Activated T-helper 17 cell treated with anti-CD3 and anti-CD28 coated beads, Interleukin-2, amount 50 U/mL, for 72 hours (primary cell): ENCODE measurements at regions not wholly inside any gene's neighbourhood (a gene's known extent, or its start where the extent isn't known, plus 50 kb on each side); places are given as distances from the start of the nearest gene placed in this dataset.

Experiments
- ATAC-seq: fragments of 150-1000 bp; cut with Tn5 transposase; replicated peaks from 2 replicates; pipeline ENCODE4 v1.10.0; 2021; ENCODE audit warnings: mild to moderate bottlenecking, moderate library complexity
- H3K27ac Mint-ChIP-seq: one replicate; pipeline ENCODE4 v1.8.0; 2022; ENCODE audit warnings: mixed read lengths
- H3K27me3 Mint-ChIP-seq: one replicate; pipeline ENCODE4 v1.8.0; 2022; ENCODE audit warnings: mixed read lengths
- H3K36me3 Mint-ChIP-seq: one replicate; pipeline ENCODE4 v1.8.0; 2022; ENCODE audit warnings: low read depth, mild to moderate bottlenecking, mixed read lengths
- H3K4me1 Mint-ChIP-seq: one replicate; pipeline ENCODE4 v1.8.0; 2022; ENCODE audit warnings: mixed read lengths
- H3K4me3 Mint-ChIP-seq: one replicate; pipeline ENCODE4 v1.8.0; 2022; ENCODE audit warnings: mild to moderate bottlenecking, mixed read lengths
- H3K9me3 Mint-ChIP-seq: one replicate; pipeline ENCODE4 v1.8.0; 2022; ENCODE audit warnings: mixed read lengths

DNA sequence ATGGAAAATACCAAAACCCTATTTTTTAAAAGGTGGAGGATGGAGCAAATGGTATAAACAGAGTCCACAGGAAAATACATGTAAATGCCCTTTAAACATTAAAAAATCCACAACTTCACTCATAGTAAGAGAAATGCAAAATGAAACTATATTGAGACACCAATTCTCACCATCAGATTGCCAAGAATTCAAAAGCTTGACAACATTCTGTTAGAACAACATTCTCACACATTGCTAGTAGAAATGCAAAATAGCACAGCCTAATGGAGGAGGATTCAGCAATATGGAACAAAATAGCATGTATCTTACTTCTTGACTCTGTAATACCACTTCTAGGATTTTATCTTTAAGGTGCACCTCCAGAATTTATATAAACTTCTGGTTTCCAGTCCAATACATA, 351.8 kb downstream of the NXPE2 start:
- Mint-ChIP-seq H3K36me3 (no peaks in the 10 kb centered on the region), H3K9me3 (peaks cover 4% of the 10 kb centered on the region), H3K27me3 (peaks cover 3% of the 10 kb centered on the region), H3K4me3 (no peak overlapping the region), H3K4me1 (no peaks in the 10 kb centered on the region), H3K27ac (no peak overlapping the region)
- ATAC-seq: no peak

- Mint-ChIP-seq H3K4me3 (no peak overlapping the region), H3K36me3 (no peaks in the 10 kb centered on the region), H3K4me1 (no peaks in the 10 kb centered on the region), H3K9me3 (no peaks in the 10 kb centered on the region), H3K27ac (no peak overlapping the region), H3K27me3 (peaks cover 4% of the 10 kb centered on the region)
- no peak for ATAC-seq
Observed at GRCh38 chr11:115036406-115037180, 358.3 kb downstream of the NXPE2 start.

- H3K36me3 Mint-ChIP-seq: no peaks in the 10 kb centered on the region
- no peaks in the 10 kb centered on the region for H3K4me1 Mint-ChIP-seq
- no peak for ATAC-seq
- H3K27ac Mint-ChIP-seq: no peak overlapping the region
- H3K4me3 Mint-ChIP-seq: no peak overlapping the region
- no peaks in the 10 kb centered on the region for H3K9me3 Mint-ChIP-seq
- peaks cover 7% of the 10 kb centered on the region for H3K27me3 Mint-ChIP-seq
Observed at GRCh38 chr11:115042002-115042401, 363.7 kb downstream of the NXPE2 start.

DNA sequence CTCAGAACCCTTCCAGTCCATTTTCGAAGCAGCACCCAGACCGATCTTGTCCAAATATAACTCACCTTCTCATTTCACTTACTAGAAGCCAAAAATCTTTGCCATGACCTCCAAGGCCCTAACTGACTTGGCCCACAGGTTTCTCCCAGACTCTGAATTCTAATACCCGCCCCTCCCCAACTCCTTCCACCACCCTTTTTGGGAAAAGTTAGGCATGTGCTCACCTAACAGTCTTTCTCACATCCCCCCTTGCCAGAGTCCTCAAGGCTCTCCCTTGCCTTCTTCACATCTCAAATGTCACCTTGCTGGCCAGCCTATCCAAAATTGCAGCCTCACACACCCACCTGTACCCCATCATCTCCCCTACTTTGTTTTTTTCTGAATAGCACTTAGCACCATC, 369.3 kb downstream of the NXPE2 start:
- Mint-ChIP-seq H3K9me3 (no peaks in the 10 kb centered on the region), H3K36me3 (no peaks in the 10 kb centered on the region), H3K4me1 (no peaks in the 10 kb centered on the region), H3K4me3 (no peak overlapping the region), H3K27me3 (peaks cover 10% of the 10 kb centered on the region), H3K27ac (no peak overlapping the region)
- no peak for ATAC-seq

DNA sequence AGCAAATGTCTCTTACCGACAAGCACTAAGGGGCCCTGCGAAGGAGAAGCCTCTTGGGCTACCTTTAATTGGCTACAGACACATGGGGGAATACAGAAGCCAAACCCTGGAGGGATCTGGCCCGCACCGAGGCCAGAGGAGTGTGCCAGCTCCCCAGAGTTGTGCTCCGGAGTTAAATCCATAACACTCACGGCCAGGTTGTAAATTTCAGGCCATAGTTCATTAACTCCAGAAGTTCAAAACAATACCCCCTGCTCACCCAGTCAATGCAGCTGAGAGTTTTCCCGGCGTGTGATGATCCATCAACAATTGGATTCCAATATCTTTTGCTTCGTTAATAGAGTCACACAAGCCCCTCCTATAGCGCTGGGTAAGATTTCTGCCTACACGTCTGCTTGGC, 371.5 kb downstream of the NXPE2 start:
- Mint-ChIP-seq H3K27ac (no peak overlapping the region), H3K9me3 (no peaks in the 10 kb centered on the region), H3K4me1 (no peaks in the 10 kb centered on the region), H3K27me3 (peaks cover 10% of the 10 kb centered on the region), H3K4me3 (no peak overlapping the region), H3K36me3 (no peaks in the 10 kb centered on the region)
- no peak for ATAC-seq

- H3K4me1 Mint-ChIP-seq: no peaks in the 10 kb centered on the region
Observed at GRCh38 chr11:115050756-115051155, 372.4 kb downstream of the NXPE2 start.

GRCh38 chr11:115051938-115052590, 373.7 kb downstream of the NXPE2 start:
- Mint-ChIP-seq H3K9me3 (no peaks in the 10 kb centered on the region), H3K4me3 (no peak overlapping the region), H3K4me1 (no peaks in the 10 kb centered on the region), H3K36me3 (no peaks in the 10 kb centered on the region), H3K27me3 (peaks cover 7% of the 10 kb centered on the region), H3K27ac (no peak overlapping the region)
- ATAC-seq: no peak

More at GRCh38 chr11:115050756-115051155, 372.4 kb downstream of the NXPE2 start:
- ATAC-seq: no peak
- no peak overlapping the region for H3K27ac Mint-ChIP-seq
- H3K36me3 Mint-ChIP-seq: no peaks in the 10 kb centered on the region
- peaks cover 7% of the 10 kb centered on the region for H3K27me3 Mint-ChIP-seq
- H3K9me3 Mint-ChIP-seq: no peaks in the 10 kb centered on the region
- no peak overlapping the region for H3K4me3 Mint-ChIP-seq

DNA sequence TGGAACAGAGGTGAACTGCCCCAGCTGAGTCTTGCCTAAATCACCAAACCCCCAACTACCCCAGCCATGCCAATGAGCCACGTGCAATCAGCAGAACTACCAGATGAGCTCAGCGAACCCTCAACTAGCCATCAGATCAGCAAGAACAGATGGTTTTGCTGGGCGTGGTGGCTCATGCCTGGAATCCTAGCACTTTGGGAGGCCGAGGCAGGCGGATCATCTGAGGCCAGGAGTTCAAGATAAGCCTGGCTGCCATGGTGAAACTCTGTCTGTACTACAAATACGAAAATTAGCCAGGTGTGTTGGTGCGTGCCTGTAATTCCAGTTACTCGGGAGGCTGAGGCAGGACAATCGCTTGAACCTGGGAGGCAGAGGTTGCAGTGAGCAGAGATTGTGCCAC, 374.3 kb downstream of the NXPE2 start:
- Mint-ChIP-seq H3K27ac (no peak overlapping the region), H3K9me3 (no peaks in the 10 kb centered on the region), H3K36me3 (no peaks in the 10 kb centered on the region), H3K4me3 (no peak overlapping the region), H3K4me1 (no peaks in the 10 kb centered on the region), H3K27me3 (peaks cover 4% of the 10 kb centered on the region)
- ATAC-seq: no peak

GRCh38 chr11:115054570-115055538, 376.5 kb downstream of the NXPE2 start:
- ATAC-seq: no peak
- no peaks in the 10 kb centered on the region for H3K36me3 Mint-ChIP-seq
- no peak overlapping the region for H3K27ac Mint-ChIP-seq
- no peaks in the 10 kb centered on the region for H3K4me1 Mint-ChIP-seq
- no peaks in the 10 kb centered on the region for H3K27me3 Mint-ChIP-seq
- no peaks in the 10 kb centered on the region for H3K9me3 Mint-ChIP-seq
- H3K4me3 Mint-ChIP-seq: no peak overlapping the region

DNA sequence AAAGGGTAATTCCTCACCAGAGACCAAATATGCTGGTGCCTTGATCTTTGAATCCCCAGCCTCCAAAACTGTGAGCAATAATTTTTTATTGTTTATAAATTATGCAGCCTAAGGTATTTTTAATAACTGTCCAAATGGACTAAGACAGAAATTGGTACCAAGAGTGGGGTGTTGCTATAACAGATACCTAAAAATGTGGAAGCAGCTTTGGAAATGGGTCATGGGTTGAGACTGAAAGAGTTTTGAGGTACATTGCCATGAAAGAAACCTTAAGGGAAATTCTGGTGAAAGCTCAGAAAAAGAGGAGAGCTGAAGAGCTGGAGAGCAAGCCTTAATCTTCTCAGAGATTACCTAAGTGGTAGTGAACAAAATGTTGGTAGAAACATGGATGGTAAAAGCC, 378.2 kb downstream of the NXPE2 start:
- H3K36me3 Mint-ChIP-seq: no peaks in the 10 kb centered on the region
- H3K27ac Mint-ChIP-seq: no peak overlapping the region
- no peak overlapping the region for H3K4me3 Mint-ChIP-seq
- H3K27me3 Mint-ChIP-seq: no peaks in the 10 kb centered on the region
- H3K4me1 Mint-ChIP-seq: no peaks in the 10 kb centered on the region
- no peak for ATAC-seq
- H3K9me3 Mint-ChIP-seq: no peaks in the 10 kb centered on the region

DNA sequence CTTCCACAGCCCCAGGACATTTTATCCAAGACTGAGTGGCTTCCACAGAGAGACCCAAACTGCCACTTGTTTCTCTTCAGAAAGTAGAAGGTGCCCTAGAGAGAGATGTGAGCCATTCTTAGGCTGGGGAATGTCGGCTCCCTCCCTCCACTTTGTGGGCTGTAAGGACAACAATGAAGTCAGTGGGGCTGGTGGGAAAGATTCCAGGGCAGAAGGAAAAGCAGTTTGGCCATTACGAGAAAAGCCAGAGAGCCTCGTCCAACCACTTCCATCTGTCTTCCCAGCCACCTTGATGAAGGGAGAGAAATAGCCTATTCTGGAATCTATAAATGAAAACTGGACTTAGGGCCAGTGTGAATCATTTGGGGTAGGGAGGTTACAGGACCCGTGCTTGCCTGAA, 382.5 kb downstream of the NXPE2 start:
- no peak overlapping the region for H3K4me3 Mint-ChIP-seq
- H3K27me3 Mint-ChIP-seq: peaks cover 3% of the 10 kb centered on the region
- no peaks in the 10 kb centered on the region for H3K9me3 Mint-ChIP-seq
- H3K36me3 Mint-ChIP-seq: no peaks in the 10 kb centered on the region
- H3K4me1 Mint-ChIP-seq: no peaks in the 10 kb centered on the region
- no peak for ATAC-seq
- H3K27ac Mint-ChIP-seq: no peak overlapping the region

DNA sequence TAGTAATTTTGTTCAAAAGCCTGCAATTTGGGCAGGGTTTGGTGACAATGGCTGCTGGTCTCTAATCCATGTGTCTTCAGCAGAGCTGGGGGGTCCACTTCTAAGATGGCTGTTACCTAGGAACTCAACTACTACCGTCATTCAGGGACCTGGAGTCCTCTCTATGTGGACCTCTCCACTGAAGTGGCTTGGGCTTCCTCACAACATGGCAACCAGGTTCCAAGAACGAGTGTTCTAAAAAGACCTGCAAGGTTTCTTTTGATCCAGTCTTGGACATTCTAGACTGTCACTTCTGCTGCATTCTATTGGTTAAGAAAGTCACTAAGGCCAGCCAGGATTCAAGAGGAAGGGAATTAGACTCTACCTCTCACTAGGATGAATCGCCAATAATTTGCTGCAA, 387.0 kb downstream of the NXPE2 start:
- no peak for ATAC-seq
- peaks cover 3% of the 10 kb centered on the region for H3K27me3 Mint-ChIP-seq

GRCh38 chr11:115065830-115066664, 387.7 kb downstream of the NXPE2 start:
- H3K9me3 Mint-ChIP-seq: no peaks in the 10 kb centered on the region

More for the DNA sequence above, 387.0 kb downstream of the NXPE2 start:
- Mint-ChIP-seq H3K4me3 (no peak overlapping the region), H3K4me1 (no peaks in the 10 kb centered on the region), H3K27ac (no peak overlapping the region), H3K36me3 (no peaks in the 10 kb centered on the region), H3K9me3 (no peaks in the 10 kb centered on the region)

DNA sequence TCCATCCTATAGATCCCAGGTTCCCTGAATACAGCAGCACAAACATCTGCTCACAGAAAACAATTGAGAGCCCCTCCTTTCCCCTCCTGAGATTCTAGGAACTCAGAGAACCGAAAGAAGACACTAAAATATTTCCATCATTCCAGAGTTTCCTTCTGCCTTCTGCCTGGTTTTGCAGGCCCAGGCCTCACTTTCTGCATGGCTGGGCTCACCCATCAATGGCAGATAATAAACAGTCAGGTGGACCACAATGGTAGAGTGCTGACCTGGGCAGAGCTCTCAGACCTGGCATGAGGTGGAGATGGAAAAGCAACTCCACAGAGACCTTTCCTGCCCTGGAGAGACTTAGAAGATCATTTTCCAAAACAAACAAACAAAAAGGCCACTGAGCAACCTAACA, 389.1 kb downstream of the NXPE2 start:
- Mint-ChIP-seq H3K4me3 (no peak overlapping the region), H3K4me1 (no peaks in the 10 kb centered on the region), H3K27me3 (no peaks in the 10 kb centered on the region), H3K36me3 (no peaks in the 10 kb centered on the region), H3K9me3 (no peaks in the 10 kb centered on the region), H3K27ac (no peak overlapping the region)
- ATAC-seq: no peak

More at GRCh38 chr11:115065830-115066664, 387.7 kb downstream of the NXPE2 start:
- H3K4me3 Mint-ChIP-seq: no peak overlapping the region
- H3K27ac Mint-ChIP-seq: no peak overlapping the region
- peaks cover 3% of the 10 kb centered on the region for H3K27me3 Mint-ChIP-seq
- ATAC-seq: no peak
- no peaks in the 10 kb centered on the region for H3K36me3 Mint-ChIP-seq
- no peaks in the 10 kb centered on the region for H3K4me1 Mint-ChIP-seq
